B cell (primary cell): ENCODE measurements at regions not wholly inside any gene's neighbourhood (a gene's known extent, or its start where the extent isn't known, plus 50 kb on each side); places are given as distances from the start of the nearest gene placed in this dataset.

Experiments used
- CTCF ChIP-seq: fragments of 200-600 bp; IDR thresholded peaks from one replicate; pipeline ENCODE4 v1.8.0; 2022; ENCODE audit warnings: antibody characterized with exemption, mild to moderate bottlenecking
- EZH2 ChIP-seq: IDR thresholded peaks from 2 replicates; pipeline ENCODE4 v1.6.1; 2012; ENCODE audit warnings: borderline replicate concordance, low read depth, mild to moderate bottlenecking, moderate library complexity, low read length; ENCODE audit not compliant: insufficient read depth, poor library complexity, severe bottlenecking

GRCh38 chr1:199780091-199780490 lies 247.4 kb upstream of the NR5A2 start:
- TF ChIP-seq CTCF (no peak), EZH2 (no peak)
